CD4-positive, CD25-positive, alpha-beta regulatory T cell (primary cell): ENCODE measurements at regions not wholly inside any gene's neighbourhood (a gene's known extent, or its start where the extent isn't known, plus 50 kb on each side); places are given as distances from the start of the nearest gene placed in this dataset.

ENCODE experiments used
- ATAC-seq, 2 donors: fragments of 150-1000 bp; cut with Tn5 transposase; one replicate each; pipeline ENCODE4 v1.10.0; 2021; ENCODE audit warnings: low read depth in 2 of 2, moderate number of reproducible peaks in 2 of 2, moderate library complexity in 1 of 2
- DNase-seq, 3 donors: peaks; one replicate each; pipeline versions ENCODE4 v3.0.0 to v3.0.0-alpha.2; 2012 to 2022; ENCODE audit warnings: mixed read lengths in 1 of 3
- H3K27ac ChIP-seq: one replicate; pipeline ENCODE4 v1.7.0; 2013; ENCODE audit warnings: mild to moderate bottlenecking, low read length; ENCODE audit not compliant: insufficient read depth, poor library complexity, severe bottlenecking
- H3K27me3 ChIP-seq: one replicate; pipeline ENCODE4 v1.7.0; 2013; ENCODE audit warnings: low read length; ENCODE audit not compliant: control insufficient read depth, insufficient read depth
- H3K36me3 ChIP-seq: one replicate; pipeline ENCODE4 v1.7.0; 2013; ENCODE audit warnings: mild to moderate bottlenecking, low read length, moderate library complexity; ENCODE audit not compliant: control insufficient read depth, insufficient read depth
- H3K4me1 ChIP-seq: 2 replicates; pipeline ENCODE4 v1.7.0; 2013; ENCODE audit warnings: mild to moderate bottlenecking, low read length; ENCODE audit not compliant: insufficient read depth, control insufficient read depth, poor library complexity, severe bottlenecking
- H3K4me3 ChIP-seq: one replicate; pipeline ENCODE4 v1.7.0; 2013; ENCODE audit warnings: low read depth, mild to moderate bottlenecking, low read length, moderate library complexity
- H3K9me3 ChIP-seq, 2 experiments: 1 replicate in 1 of 2; 2 replicates in 1 of 2; pipeline ENCODE4 v1.7.0; 2013; ENCODE audit warnings: low read length in 2 of 2, mild to moderate bottlenecking in 1 of 2, moderate library complexity in 1 of 2; ENCODE audit not compliant: control insufficient read depth in 2 of 2
- H3K27ac Mint-ChIP-seq, 3 donors: one replicate each; pipeline ENCODE4 v1.8.0; 2020 to 2022; ENCODE audit warnings: mild to moderate bottlenecking in 3 of 3, mixed read lengths in 3 of 3, moderate library complexity in 2 of 3
- H3K27me3 Mint-ChIP-seq: one replicate; pipeline ENCODE4 v1.8.0; 2022; ENCODE audit warnings: mild to moderate bottlenecking, mixed read lengths
- H3K36me3 Mint-ChIP-seq: one replicate; pipeline ENCODE4 v1.8.0; 2020; ENCODE audit warnings: mixed read lengths
- H3K4me1 Mint-ChIP-seq, 4 donors: one replicate each; pipeline ENCODE4 v1.8.0; 2020 to 2022; ENCODE audit warnings: mixed read lengths in 4 of 4, mild to moderate bottlenecking in 1 of 4
- H3K4me3 Mint-ChIP-seq, 4 donors: one replicate each; pipeline ENCODE4 v1.8.0; 2020 to 2022; ENCODE audit warnings: mild to moderate bottlenecking in 4 of 4, mixed read lengths in 4 of 4, moderate library complexity in 3 of 4
- H3K9me3 Mint-ChIP-seq, 7 donors: one replicate each; pipeline ENCODE4 v1.8.0; 2020 to 2022; ENCODE audit warnings: mixed read lengths in 7 of 7, mild to moderate bottlenecking in 3 of 7, moderate library complexity in 2 of 7

DNA sequence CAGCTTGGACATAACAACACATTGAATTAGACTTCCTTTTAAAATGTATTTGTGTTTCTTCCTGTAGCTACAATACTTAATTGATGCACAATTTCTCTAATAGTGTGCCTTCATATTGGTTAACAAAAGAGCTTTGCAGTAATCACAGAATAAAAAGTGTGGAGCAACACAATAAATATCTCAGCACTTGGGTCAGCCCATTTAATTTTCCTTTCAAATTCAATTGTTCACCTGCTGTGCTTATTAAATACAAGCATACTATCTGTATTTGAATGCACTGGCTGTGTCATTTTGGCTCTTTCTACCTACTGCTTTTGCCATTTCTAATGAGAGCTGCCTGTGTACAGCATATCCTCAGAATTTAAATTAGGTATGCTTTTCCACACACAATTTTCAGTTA is 1641.3 kb upstream of the SLC39A10 start:
- Histone ChIP-seq H3K27ac (no peak overlapping the region), H3K9me3 (no peaks in the 10 kb centered on the region), H3K4me3 (no peak overlapping the region), H3K4me1 (no peaks in the 10 kb centered on the region), H3K36me3 (no peaks in the 10 kb centered on the region), H3K27me3 (no peaks in the 10 kb centered on the region)
- Mint-ChIP-seq H3K4me3 (no peak overlapping the region), H3K27ac (no peak overlapping the region), H3K27me3 (no peaks in the 10 kb centered on the region), H3K36me3 (no peaks in the 10 kb centered on the region), H3K9me3 (peaks cover 0 to 4% (median 2%) of the 10 kb centered on the region in 7 donors), H3K4me1 (no peaks in the 10 kb centered on the region)
- DNase-seq (no peak), ATAC-seq (no peak)

DNA sequence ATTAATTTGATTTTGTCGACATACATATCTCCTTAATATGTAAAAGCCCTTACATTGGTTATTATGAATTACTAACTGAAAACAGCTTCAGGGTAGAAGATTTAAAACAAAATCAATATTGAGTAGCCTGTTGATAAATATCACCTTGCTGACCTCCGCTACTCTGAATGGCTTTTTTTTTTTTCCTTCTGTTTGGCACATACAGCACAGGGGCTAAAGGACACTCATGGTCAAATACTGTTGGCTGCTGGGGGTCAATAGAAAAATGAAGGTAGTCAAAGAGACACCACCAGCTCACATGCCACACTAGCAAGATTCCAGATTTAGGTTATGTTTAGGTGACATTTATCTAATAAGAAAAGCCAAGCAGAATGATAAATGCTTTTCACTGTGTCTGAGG is 1642.4 kb upstream of the SLC39A10 start:
- ATAC-seq, result no peak
- H3K27ac Mint-ChIP-seq, result no peak overlapping the region
- H3K36me3 Mint-ChIP-seq, result no peaks in the 10 kb centered on the region

DNA sequence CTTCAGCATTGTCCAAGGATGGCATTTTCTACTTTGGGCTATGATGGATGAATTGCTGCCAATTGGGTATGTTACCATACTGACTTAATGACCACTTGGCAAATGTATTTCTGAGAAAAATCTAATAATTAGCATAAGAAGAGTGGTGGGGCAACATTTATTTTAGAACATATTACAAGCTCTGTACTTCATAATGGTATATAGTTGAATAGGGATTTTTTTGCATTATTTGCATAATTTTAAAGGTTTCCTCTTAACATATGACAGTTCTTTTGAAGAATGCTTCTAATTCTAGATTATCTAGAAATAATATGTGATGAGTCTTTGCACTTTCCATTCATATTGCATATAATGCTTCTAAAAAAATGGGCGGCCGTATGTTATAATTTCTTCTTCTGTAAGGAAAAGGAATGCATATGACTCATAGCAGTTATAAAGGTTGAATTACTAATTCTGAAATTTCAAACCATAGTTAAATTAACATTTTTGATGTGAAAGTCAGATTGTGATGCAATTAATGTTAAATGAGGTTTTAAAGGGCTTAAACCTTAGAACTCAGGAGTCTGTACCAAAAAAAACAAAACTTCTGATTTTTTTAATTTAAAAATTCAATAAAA is 1652.3 kb upstream of the SLC39A10 start:
- H3K4me3 ChIP-seq, result no peak overlapping the region
- no peaks in the 10 kb centered on the region for H3K36me3 ChIP-seq
- no peaks in the 10 kb centered on the region for H3K36me3 Mint-ChIP-seq
- H3K9me3 Mint-ChIP-seq, result peaks cover 0 to 13% (median 4%) of the 10 kb centered on the region in 7 donors
- no peak overlapping the region for H3K27ac ChIP-seq
- DNase-seq (no peak), ATAC-seq (no peak)
- H3K9me3 ChIP-seq, result peaks cover 0 to 4% of the 10 kb centered on the region in 2 experiments
- no peaks in the 10 kb centered on the region for H3K4me1 ChIP-seq
- no peak overlapping the region for H3K27ac Mint-ChIP-seq
- H3K4me1 Mint-ChIP-seq, result no peaks in the 10 kb centered on the region
- no peak overlapping the region for H3K4me3 Mint-ChIP-seq
- no peaks in the 10 kb centered on the region for H3K27me3 Mint-ChIP-seq
- no peaks in the 10 kb centered on the region for H3K27me3 ChIP-seq

More for the DNA sequence above, 1642.4 kb upstream of the SLC39A10 start:
- DNase-seq, result no peak
- no peak overlapping the region for H3K4me3 Mint-ChIP-seq
- Histone ChIP-seq H3K36me3 (no peaks in the 10 kb centered on the region), H3K9me3 (peaks cover 0 to under 1% of the 10 kb centered on the region in 2 experiments), H3K27ac (no peak overlapping the region), H3K4me1 (no peaks in the 10 kb centered on the region), H3K27me3 (no peaks in the 10 kb centered on the region), H3K4me3 (no peak overlapping the region)
- H3K27me3 Mint-ChIP-seq, result no peaks in the 10 kb centered on the region
- no peaks in the 10 kb centered on the region for H3K4me1 Mint-ChIP-seq
- H3K9me3 Mint-ChIP-seq, result peaks cover 0 to 7% (median 2%) of the 10 kb centered on the region in 7 donors

DNA sequence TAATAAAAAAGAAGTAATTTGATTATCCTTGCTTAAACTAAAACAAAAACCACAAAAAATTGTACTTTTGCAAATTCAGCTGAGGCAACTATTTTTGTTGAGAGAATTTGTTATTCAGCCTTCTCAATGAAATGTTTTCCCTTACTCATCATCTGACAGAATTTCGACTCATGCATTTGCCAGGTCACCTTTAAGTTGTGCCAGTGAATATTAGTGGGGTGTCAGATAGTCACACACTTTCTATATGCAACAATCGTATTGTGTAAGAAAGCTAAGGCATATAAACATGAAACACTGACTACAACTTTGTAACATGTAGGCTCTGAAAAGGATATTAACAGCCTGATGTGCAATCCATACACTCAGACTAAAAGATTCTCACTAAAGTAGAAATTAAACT is 1653.1 kb upstream of the SLC39A10 start:
- ATAC-seq (no peak), DNase-seq (no peak)
- Histone ChIP-seq H3K36me3 (no peaks in the 10 kb centered on the region), H3K27me3 (no peaks in the 10 kb centered on the region), H3K27ac (no peak overlapping the region), H3K4me1 (no peaks in the 10 kb centered on the region), H3K4me3 (no peak overlapping the region), H3K9me3 (no peaks in the 10 kb centered on the region)
- Mint-ChIP-seq H3K27me3 (no peaks in the 10 kb centered on the region), H3K27ac (no peak overlapping the region), H3K4me3 (no peak overlapping the region), H3K36me3 (no peaks in the 10 kb centered on the region), H3K4me1 (no peaks in the 10 kb centered on the region), H3K9me3 (peaks cover 0 to 9% (median 2%) of the 10 kb centered on the region in 7 donors)

DNA sequence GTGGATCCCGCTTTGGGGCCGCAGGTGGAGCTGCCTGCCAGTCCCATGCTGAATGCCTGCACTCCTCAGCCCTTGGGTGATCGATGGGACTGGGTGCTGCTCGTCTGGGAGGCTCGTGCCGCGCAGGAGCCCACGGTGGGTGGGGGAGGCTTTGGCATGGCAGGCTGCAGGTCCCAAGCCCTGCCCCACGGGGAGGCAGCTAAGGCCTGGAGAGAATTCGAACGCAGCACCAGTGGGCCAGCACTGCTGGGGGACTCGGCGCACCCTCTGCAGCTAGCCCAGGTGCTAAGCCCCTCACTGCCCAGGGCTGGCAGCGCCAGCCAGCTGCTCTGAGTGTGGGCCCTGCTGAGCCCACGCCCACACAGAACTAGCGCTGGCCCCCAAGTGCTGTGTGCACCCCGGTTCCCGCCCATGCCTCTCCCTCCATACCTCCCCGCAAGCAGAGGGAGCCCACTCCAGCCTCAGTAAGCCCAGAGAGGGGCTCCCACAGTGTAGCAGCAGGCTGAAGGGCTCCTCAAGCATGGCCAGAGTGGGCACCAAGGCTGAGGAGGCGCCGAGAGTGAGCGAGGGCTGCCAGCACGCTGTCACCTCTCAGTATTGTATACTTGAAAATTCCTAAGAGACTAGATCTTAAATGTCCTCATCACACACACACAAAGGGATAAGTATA is 1654.2 kb upstream of the SLC39A10 start:
- Histone ChIP-seq H3K4me1 (no peaks in the 10 kb centered on the region), H3K36me3 (no peaks in the 10 kb centered on the region), H3K9me3 (no peaks in the 10 kb centered on the region), H3K4me3 (no peak overlapping the region), H3K27ac (no peak overlapping the region), H3K27me3 (no peaks in the 10 kb centered on the region)
- no peaks in the 10 kb centered on the region for H3K4me1 Mint-ChIP-seq
- H3K9me3 Mint-ChIP-seq, result peaks cover 0 to 4% (median 0%) of the 10 kb centered on the region in 7 donors
- no peaks in the 10 kb centered on the region for H3K27me3 Mint-ChIP-seq
- H3K36me3 Mint-ChIP-seq, result no peaks in the 10 kb centered on the region
- no peak overlapping the region for H3K4me3 Mint-ChIP-seq
- H3K27ac Mint-ChIP-seq, result no peak overlapping the region
- DNase-seq (no peak), ATAC-seq (no peak)

DNA sequence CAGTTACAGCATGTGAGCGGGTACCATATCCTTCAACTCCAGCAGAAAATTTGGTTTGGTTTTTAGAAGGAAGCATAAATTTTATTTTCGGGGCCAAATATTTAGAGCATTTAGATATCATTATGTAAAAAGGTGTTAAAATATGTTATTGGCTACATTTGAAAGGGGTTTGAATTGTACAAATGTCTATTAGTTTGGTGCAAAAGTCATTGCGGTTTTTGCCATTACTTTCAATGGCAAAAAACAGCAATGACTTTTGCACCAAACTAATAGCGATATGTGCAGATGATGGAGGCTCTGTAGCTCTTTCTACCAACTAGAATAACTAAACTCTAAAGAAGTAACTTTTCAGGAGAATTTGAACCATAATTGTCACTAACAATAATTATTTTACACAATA is 1666.2 kb upstream of the SLC39A10 start:
- Histone ChIP-seq H3K27ac (no peak overlapping the region), H3K36me3 (no peaks in the 10 kb centered on the region), H3K27me3 (no peaks in the 10 kb centered on the region), H3K9me3 (no peaks in the 10 kb centered on the region), H3K4me3 (no peak overlapping the region), H3K4me1 (no peaks in the 10 kb centered on the region)
- H3K4me1 Mint-ChIP-seq, result no peaks in the 10 kb centered on the region
- no peak for DNase-seq
- ATAC-seq, result no peak
- H3K27ac Mint-ChIP-seq, result no peak overlapping the region
- no peak overlapping the region for H3K4me3 Mint-ChIP-seq
- peaks cover 0 to 3% (median 0%) of the 10 kb centered on the region in 7 donors for H3K9me3 Mint-ChIP-seq
- no peaks in the 10 kb centered on the region for H3K27me3 Mint-ChIP-seq
- no peaks in the 10 kb centered on the region for H3K36me3 Mint-ChIP-seq

DNA sequence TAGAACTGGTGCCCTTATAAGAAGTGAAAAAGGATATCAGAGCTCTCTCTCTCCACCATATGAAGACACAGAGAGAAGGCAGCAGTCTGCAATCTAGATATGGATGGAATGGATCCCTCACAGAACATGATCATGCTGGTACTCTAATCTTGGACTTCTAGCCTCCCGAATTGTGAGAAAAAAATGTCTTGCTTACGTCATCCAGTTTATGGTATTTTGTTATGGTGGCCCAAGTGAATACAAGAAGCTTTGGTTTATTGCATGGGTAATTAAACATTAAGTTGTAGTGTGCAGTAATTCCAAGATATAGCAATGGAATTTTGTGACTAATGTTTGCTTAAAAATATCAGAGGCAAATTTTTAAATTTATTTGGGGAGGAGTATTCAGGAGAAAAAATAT is 1667.4 kb upstream of the SLC39A10 start:
- no peak overlapping the region for H3K27ac ChIP-seq
- DNase-seq, result no peak
- no peaks in the 10 kb centered on the region for H3K9me3 ChIP-seq
- no peak overlapping the region for H3K27ac Mint-ChIP-seq
- no peak overlapping the region for H3K4me3 Mint-ChIP-seq
- H3K27me3 Mint-ChIP-seq, result no peaks in the 10 kb centered on the region
- no peak overlapping the region for H3K4me3 ChIP-seq
- H3K9me3 Mint-ChIP-seq, result peaks cover 0 to 3% (median 0%) of the 10 kb centered on the region in 7 donors
- H3K27me3 ChIP-seq, result no peaks in the 10 kb centered on the region
- ATAC-seq, result no peak
- no peaks in the 10 kb centered on the region for H3K4me1 ChIP-seq
- H3K4me1 Mint-ChIP-seq, result no peaks in the 10 kb centered on the region
- no peaks in the 10 kb centered on the region for H3K36me3 Mint-ChIP-seq
- H3K36me3 ChIP-seq, result no peaks in the 10 kb centered on the region

DNA sequence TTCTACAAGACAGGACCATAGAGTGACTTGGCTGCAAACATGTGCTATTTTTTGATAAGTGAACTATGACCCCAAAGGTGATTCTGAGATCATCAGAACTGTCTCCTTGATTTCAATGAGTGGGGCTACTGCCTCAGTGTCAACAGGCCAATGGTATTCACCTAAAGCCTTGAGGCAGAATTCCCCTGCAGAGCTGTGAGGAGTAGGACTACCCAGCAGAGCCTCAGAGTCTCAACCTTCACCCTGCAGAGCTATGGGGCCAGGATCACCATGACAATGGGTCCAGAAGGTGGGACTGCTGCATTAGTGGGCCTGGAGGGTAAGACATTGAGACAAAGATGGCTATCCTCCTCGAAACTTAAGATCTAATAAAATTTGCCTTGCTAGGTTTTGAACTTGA is 1668.2 kb upstream of the SLC39A10 start:
- Histone ChIP-seq H3K4me3 (no peak overlapping the region), H3K4me1 (no peaks in the 10 kb centered on the region), H3K9me3 (no peaks in the 10 kb centered on the region), H3K27ac (no peak overlapping the region), H3K36me3 (no peaks in the 10 kb centered on the region), H3K27me3 (no peaks in the 10 kb centered on the region)
- Mint-ChIP-seq H3K27me3 (no peaks in the 10 kb centered on the region), H3K27ac (no peak overlapping the region), H3K9me3 (peaks cover 0 to 2% (median 0%) of the 10 kb centered on the region in 7 donors), H3K4me1 (no peaks in the 10 kb centered on the region), H3K4me3 (no peak overlapping the region), H3K36me3 (no peaks in the 10 kb centered on the region)
- ATAC-seq (no peak), DNase-seq (no peak)
